ENCODE measurements at regions not wholly inside any gene's neighbourhood (a gene's known extent, or its start where the extent isn't known, plus 50 kb on each side); places are given as distances from the start of the nearest gene placed in this dataset.

GRCh38 chr5:13322769-13323168, 621.7 kb downstream of the DNAH5 start:
- H3K79me2 ChIP-seq (ENCODE audit: insufficient read depth, low read length) = no peaks in the 10 kb centered on the region
- no peak overlapping the region for H3K18ac ChIP-seq (ENCODE audit: insufficient read length, low read depth, low read length)
- DNase-seq = no peak
- no peak overlapping the region for H2BK20ac ChIP-seq (ENCODE audit: low read depth, low read length, poor library complexity, severe bottlenecking)
- H3K27ac ChIP-seq (ENCODE audit: insufficient read length, low read depth, low read length) = no peak overlapping the region
- no peak overlapping the region for H2AK5ac ChIP-seq (ENCODE audit: insufficient read length, low read length)
- H3K9me3 Mint-ChIP-seq = no peaks in the 10 kb centered on the region
- no peak overlapping the region for H2BK5ac ChIP-seq (ENCODE audit: insufficient read length, low read length)
- no peaks in the 10 kb centered on the region for H4K20me1 ChIP-seq (ENCODE audit: control insufficient read depth, insufficient read depth, insufficient read length)
- no peaks in the 10 kb centered on the region for H3K36me3 Mint-ChIP-seq (ENCODE audit: insufficient read depth in 1 of 3, low read depth in 3 of 3)
- H3K4me3 Mint-ChIP-seq = no peak overlapping the region
- H3K23ac ChIP-seq (ENCODE audit: insufficient read length, low read depth, low read length) = no peak overlapping the region
- no peaks in the 10 kb centered on the region for H3K9me3 ChIP-seq (ENCODE audit: control insufficient read depth, low read depth, low read length)
- no peak overlapping the region for H3K14ac ChIP-seq (ENCODE audit: insufficient read depth, low read length)
- no peak overlapping the region for H4K8ac ChIP-seq (replicated peaks; ENCODE audit: insufficient read length, low read depth, low read length)
- H3K4ac ChIP-seq (ENCODE audit: low read depth, low read length) = no peak overlapping the region
- TF ChIP-seq CTCF (conservative IDR thresholded peaks at IDR 0.05) = no peak
- peaks cover 3% of the 10 kb centered on the region in 2 experiments; a peak in 3 of 4 replicates for H3K4me1 Mint-ChIP-seq
- H2BK120ac ChIP-seq (ENCODE audit: low read depth, low read length, poor library complexity, severe bottlenecking) = no peak overlapping the region
- H2AFZ ChIP-seq (ENCODE audit: low read length) = no peak overlapping the region
- no peak overlapping the region for H2BK12ac ChIP-seq (ENCODE audit: insufficient read length, low read depth, low read length)
- H3K23me2 ChIP-seq (ENCODE audit: insufficient read length, low read depth, low read length, poor library complexity, severe bottlenecking) = no peaks in the 10 kb centered on the region
- no peak overlapping the region for H3T11ph ChIP-seq (ENCODE audit: low read length)
- no peak overlapping the region for H2BK15ac ChIP-seq (ENCODE audit: low read depth, low read length)
- no peak overlapping the region for H3K56ac ChIP-seq (ENCODE audit: insufficient read length, low read depth, low read length)
- H3K79me1 ChIP-seq (ENCODE audit: insufficient read depth, low read depth, low read length, poor library complexity, severe bottlenecking) = no peaks in the 10 kb centered on the region
- no peak overlapping the region for H3K4me2 ChIP-seq (ENCODE audit: insufficient read depth, insufficient read length, low read length)
- no peaks in the 10 kb centered on the region for H3K4me1 ChIP-seq (ENCODE audit: insufficient read depth, low read length)
- H4K5ac ChIP-seq (ENCODE audit: insufficient read length, low read depth, low read length) = no peak overlapping the region
- H3K27ac Mint-ChIP-seq = no peak overlapping the region
- no peak overlapping the region for H3K9ac ChIP-seq (ENCODE audit: extremely low read depth, insufficient read length, low read length)
- H4K91ac ChIP-seq (ENCODE audit: insufficient read length, low read depth, low read length) = no peak overlapping the region
- no peaks in the 10 kb centered on the region for H3K27me3 ChIP-seq (ENCODE audit: insufficient read depth, low read length)
- no peaks in the 10 kb centered on the region for H3K27me3 Mint-ChIP-seq (ENCODE audit: low read depth)
